Left lung (tissue), 4 donors: ENCODE measurements at regions not wholly inside any gene's neighbourhood (a gene's known extent, or its start where the extent isn't known, plus 50 kb on each side); places are given as distances from the start of the nearest gene placed in this dataset.

Source experiments
- ATAC-seq: fragments of 200-7000 bp; cut with Tn5 transposase; one replicate; pipeline ENCODE4 v1.9.1; 2020; ENCODE audit warnings: moderate library complexity
- DNase-seq, 4 donors: peaks; one replicate each; pipeline ENCODE4 v3.0.0-alpha.2; 2013 to 2020
- H3K27ac ChIP-seq, 2 donors: fragments of 200-600 bp; sonication (generic) in 1 of 2; one replicate each; pipeline versions ENCODE4 v1.5.0 to v1.8.0; 2020 to 2021
- H3K27me3 ChIP-seq, 2 donors: fragments of 200-600 bp; sonication (generic) in 1 of 2; one replicate each; pipeline versions ENCODE4 v1.5.0 to v1.8.0; 2020 to 2021
- H3K36me3 ChIP-seq, 2 donors: fragments of 200-600 bp; sonication (generic) in 1 of 2; one replicate each; pipeline versions ENCODE4 v1.5.0 to v1.8.0; 2020 to 2021
- H3K4me1 ChIP-seq, 2 donors: fragments of 200-600 bp; one replicate each; pipeline ENCODE4 v1.8.0; 2021
- H3K4me3 ChIP-seq, 2 donors: fragments of 200-600 bp; sonication (generic) in 1 of 2; one replicate each; pipeline versions ENCODE4 v1.5.0 to v1.8.0; 2020 to 2021; ENCODE audit warnings: mild to moderate bottlenecking in 1 of 2
- H3K9me3 ChIP-seq, 2 donors: fragments of 200-600 bp; sonication (generic) in 1 of 2; one replicate each; pipeline versions ENCODE4 v1.5.0 to v1.8.0; 2020 to 2021
- intact Hi-C, 2 donors: fragments of 100-400 bp; cut with DNase I; formaldehyde crosslinking; loops; one replicate each; pipeline versions ENCODE4 v1.11.2 to v1.14.2; 2022
- TF ChIP-seq, protein P1 (sequence below), 2 donors: fragments of 200-600 bp; sonication (generic) in 1 of 2; IDR thresholded peaks; one replicate each; pipeline versions ENCODE4 v1.5.0 to v1.8.0; 2021; ENCODE audit warnings: antibody characterized with exemption in 2 of 2
- donor health status: DM: no; HTN: yes; CAD: no.
- donor health status: DM: no; HTN: no; CAD: no.

DNA sequence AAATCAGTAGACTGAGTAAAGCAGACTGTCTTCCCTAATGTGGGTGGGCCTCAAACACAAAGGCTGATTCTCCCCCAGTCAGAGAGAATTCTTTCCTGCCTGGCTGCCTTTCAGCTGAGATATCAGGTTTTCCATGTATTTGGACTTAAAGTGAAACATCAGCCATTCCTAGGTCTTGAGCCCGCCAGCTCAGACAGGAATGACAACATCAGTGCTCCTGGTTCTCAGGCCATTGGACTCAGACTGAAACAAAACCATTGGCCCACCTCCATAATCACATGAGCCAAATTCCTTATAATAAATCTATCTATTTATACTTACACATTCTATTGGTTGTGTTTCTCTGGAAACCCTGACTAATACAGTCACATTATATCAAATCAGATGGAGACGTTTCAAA is 56.7 kb upstream of the CLPB start:
- no peak overlapping the region for H3K4me3 ChIP-seq
- H3K4me1 ChIP-seq = no peaks in the 10 kb centered on the region
- H3K27me3 ChIP-seq = no peaks in the 10 kb centered on the region
- ATAC-seq (no peak), DNase-seq (no peak)
- TF ChIP-seq, protein P1, sequence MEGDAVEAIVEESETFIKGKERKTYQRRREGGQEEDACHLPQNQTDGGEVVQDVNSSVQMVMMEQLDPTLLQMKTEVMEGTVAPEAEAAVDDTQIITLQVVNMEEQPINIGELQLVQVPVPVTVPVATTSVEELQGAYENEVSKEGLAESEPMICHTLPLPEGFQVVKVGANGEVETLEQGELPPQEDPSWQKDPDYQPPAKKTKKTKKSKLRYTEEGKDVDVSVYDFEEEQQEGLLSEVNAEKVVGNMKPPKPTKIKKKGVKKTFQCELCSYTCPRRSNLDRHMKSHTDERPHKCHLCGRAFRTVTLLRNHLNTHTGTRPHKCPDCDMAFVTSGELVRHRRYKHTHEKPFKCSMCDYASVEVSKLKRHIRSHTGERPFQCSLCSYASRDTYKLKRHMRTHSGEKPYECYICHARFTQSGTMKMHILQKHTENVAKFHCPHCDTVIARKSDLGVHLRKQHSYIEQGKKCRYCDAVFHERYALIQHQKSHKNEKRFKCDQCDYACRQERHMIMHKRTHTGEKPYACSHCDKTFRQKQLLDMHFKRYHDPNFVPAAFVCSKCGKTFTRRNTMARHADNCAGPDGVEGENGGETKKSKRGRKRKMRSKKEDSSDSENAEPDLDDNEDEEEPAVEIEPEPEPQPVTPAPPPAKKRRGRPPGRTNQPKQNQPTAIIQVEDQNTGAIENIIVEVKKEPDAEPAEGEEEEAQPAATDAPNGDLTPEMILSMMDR (IDR thresholded peaks at IDR 0.05) = no peak
- no peaks in the 10 kb centered on the region for H3K9me3 ChIP-seq
- intact Hi-C loops = no loop called here
- no peak overlapping the region for H3K27ac ChIP-seq
- no peaks in the 10 kb centered on the region for H3K36me3 ChIP-seq
